Activated naive CD4-positive, alpha-beta T cell treated with anti-CD3 and anti-CD28 coated beads, Interleukin-2, amount 10 ng/mL, durations not matched to agents 7 days and 5 days (primary cell): ENCODE measurements at regions not wholly inside any gene's neighbourhood (a gene's known extent, or its start where the extent isn't known, plus 50 kb on each side); places are given as distances from the start of the nearest gene placed in this dataset.
"Not testable (repeated sequence)": the region's sequence is repeated elsewhere in the genome, so short reads cannot be mapped to it uniquely, and the experiment has no call there.

Experiments used
- CTCF ChIA-PET: fragments of 350-600 bp; sonication (Branson Sonifier 250); formaldehyde crosslinking; loops from one replicate; lab custom pipeline; 2021; ENCODE audit warnings: antibody characterized with exemption; lab: Charles Lee
- DNase-seq: peaks from one replicate; pipeline ENCODE4 v3.0.0-alpha.2; 2020
- H3K27ac Mint-ChIP-seq: one replicate; pipeline ENCODE4 v1.8.0; 2021; ENCODE audit warnings: mild to moderate bottlenecking, moderate library complexity, mixed read lengths
- H3K27me3 Mint-ChIP-seq: one replicate; pipeline ENCODE4 v1.8.0; 2021; ENCODE audit warnings: mild to moderate bottlenecking, mixed read lengths
- H3K36me3 Mint-ChIP-seq: one replicate; pipeline ENCODE4 v1.8.0; 2021; ENCODE audit warnings: mixed read lengths
- H3K4me1 Mint-ChIP-seq: one replicate; pipeline ENCODE4 v1.8.0; 2021; ENCODE audit warnings: mixed read lengths
- H3K4me3 Mint-ChIP-seq: one replicate; pipeline ENCODE4 v1.8.0; 2021; ENCODE audit warnings: mild to moderate bottlenecking, moderate library complexity, mixed read lengths
- H3K9me3 Mint-ChIP-seq: one replicate; pipeline ENCODE4 v1.8.0; 2021; ENCODE audit warnings: mixed read lengths

- Mint-ChIP-seq H3K27ac (no peak overlapping the region), H3K4me3 (no peak overlapping the region), H3K9me3 (peaks cover 8% of the 10 kb centered on the region), H3K27me3 (no peaks in the 10 kb centered on the region), H3K4me1 (no peaks in the 10 kb centered on the region), H3K36me3 (no peaks in the 10 kb centered on the region)
- CTCF ChIA-PET: no interaction called here
- DNase-seq: no peak
Measured at GRCh38 chr20:6699921-6700562, 67.4 kb upstream of the BMP2 start.

GRCh38 chr20:6698723-6699122 is 68.8 kb upstream of the BMP2 start:
- no peak overlapping the region for H3K4me3 Mint-ChIP-seq
- H3K27ac Mint-ChIP-seq: no peak overlapping the region
- peaks cover 8% of the 10 kb centered on the region for H3K9me3 Mint-ChIP-seq
- H3K27me3 Mint-ChIP-seq: no peaks in the 10 kb centered on the region
- CTCF ChIA-PET: no interaction called here
- H3K4me1 Mint-ChIP-seq: no peaks in the 10 kb centered on the region
- H3K36me3 Mint-ChIP-seq: no peaks in the 10 kb centered on the region
- DNase-seq: no peak

- no peak overlapping the region for H3K4me3 Mint-ChIP-seq
- no peaks in the 10 kb centered on the region for H3K27me3 Mint-ChIP-seq
- H3K9me3 Mint-ChIP-seq: peaks cover 8% of the 10 kb centered on the region
- CTCF ChIA-PET: no interaction called here
- H3K4me1 Mint-ChIP-seq: no peaks in the 10 kb centered on the region
- H3K36me3 Mint-ChIP-seq: no peaks in the 10 kb centered on the region
- H3K27ac Mint-ChIP-seq: no peak overlapping the region
- no peak for DNase-seq
Measured at GRCh38 chr20:6698056-6698455, 69.4 kb upstream of the BMP2 start.

GRCh38 chr20:6697228-6697972 is 70.1 kb upstream of the BMP2 start:
- no peak overlapping the region for H3K4me3 Mint-ChIP-seq
- H3K9me3 Mint-ChIP-seq: peaks cover 8% of the 10 kb centered on the region
- no peak for DNase-seq
- H3K27ac Mint-ChIP-seq: no peak overlapping the region
- H3K4me1 Mint-ChIP-seq: no peaks in the 10 kb centered on the region
- no peaks in the 10 kb centered on the region for H3K36me3 Mint-ChIP-seq
- H3K27me3 Mint-ChIP-seq: no peaks in the 10 kb centered on the region
- CTCF ChIA-PET: no interaction called here

GRCh38 chr20:6696001-6696400 is 71.5 kb upstream of the BMP2 start:
- Mint-ChIP-seq H3K27me3 (no peaks in the 10 kb centered on the region), H3K4me3 (no peak overlapping the region), H3K9me3 (peaks cover 8% of the 10 kb centered on the region), H3K36me3 (no peaks in the 10 kb centered on the region), H3K27ac (no peak overlapping the region), H3K4me1 (no peaks in the 10 kb centered on the region)
- DNase-seq: no peak
- CTCF ChIA-PET: interaction anchor here (1.1 kb wide), 1 partner anchor 518 kb away, joined by 3 read pairs; no protein-coding TSS in a partner anchor

- H3K27ac Mint-ChIP-seq, H3K9me3 Mint-ChIP-seq: not testable (repeated sequence)
Measured at GRCh38 chr20:6693808-6694198, 73.7 kb upstream of the BMP2 start.

GRCh38 chr20:6693178-6693807 is 74.2 kb upstream of the BMP2 start:
- CTCF ChIA-PET: no interaction called here
- Mint-ChIP-seq H3K36me3 (no peaks in the 10 kb centered on the region), H3K27me3 (no peaks in the 10 kb centered on the region), H3K9me3 (peaks cover 9% of the 10 kb centered on the region), H3K4me1 (no peaks in the 10 kb centered on the region), H3K4me3 (no peak overlapping the region), H3K27ac (no peak overlapping the region)
- DNase-seq: no peak

More at GRCh38 chr20:6693808-6694198, 73.7 kb upstream of the BMP2 start:
- H3K36me3 Mint-ChIP-seq, H3K4me3 Mint-ChIP-seq, H3K4me1 Mint-ChIP-seq, H3K27me3 Mint-ChIP-seq, CTCF ChIA-PET, DNase-seq: not testable (repeated sequence)

GRCh38 chr20:6692566-6693173 is 74.8 kb upstream of the BMP2 start:
- Mint-ChIP-seq H3K9me3 (peaks cover 10% of the 10 kb centered on the region), H3K4me3 (no peak overlapping the region), H3K4me1 (no peaks in the 10 kb centered on the region), H3K27me3 (no peaks in the 10 kb centered on the region), H3K27ac (no peak overlapping the region), H3K36me3 (no peaks in the 10 kb centered on the region)
- CTCF ChIA-PET: no interaction called here
- no peak for DNase-seq

- Mint-ChIP-seq H3K27ac (no peak overlapping the region), H3K9me3 (peaks cover 6% of the 10 kb centered on the region), H3K36me3 (no peaks in the 10 kb centered on the region), H3K4me3 (no peak overlapping the region), H3K4me1 (no peaks in the 10 kb centered on the region), H3K27me3 (no peaks in the 10 kb centered on the region)
- no peak for DNase-seq
- CTCF ChIA-PET: no interaction called here
Measured at GRCh38 chr20:6691516-6691915, 76.0 kb upstream of the BMP2 start.

GRCh38 chr20:6689339-6689973 is 78.0 kb upstream of the BMP2 start:
- H3K4me1 Mint-ChIP-seq: no peaks in the 10 kb centered on the region
- H3K4me3 Mint-ChIP-seq: no peak overlapping the region
- H3K36me3 Mint-ChIP-seq: no peaks in the 10 kb centered on the region
- H3K9me3 Mint-ChIP-seq: peaks cover 4% of the 10 kb centered on the region
- H3K27ac Mint-ChIP-seq: no peak overlapping the region
- DNase-seq: no peak
- no peaks in the 10 kb centered on the region for H3K27me3 Mint-ChIP-seq
- CTCF ChIA-PET: no interaction called here

GRCh38 chr20:6686171-6686570 is 81.3 kb upstream of the BMP2 start:
- H3K27me3 Mint-ChIP-seq: no peaks in the 10 kb centered on the region
- no peaks in the 10 kb centered on the region for H3K36me3 Mint-ChIP-seq
- no peak for DNase-seq
- H3K4me3 Mint-ChIP-seq: no peak overlapping the region
- CTCF ChIA-PET: no interaction called here
- H3K27ac Mint-ChIP-seq: no peak overlapping the region
- no peaks in the 10 kb centered on the region for H3K4me1 Mint-ChIP-seq
- H3K9me3 Mint-ChIP-seq: peaks cover 4% of the 10 kb centered on the region

GRCh38 chr20:6685626-6686025 is 81.9 kb upstream of the BMP2 start:
- CTCF ChIA-PET: no interaction called here
- Mint-ChIP-seq H3K4me1 (no peaks in the 10 kb centered on the region), H3K27ac (no peak overlapping the region), H3K9me3 (peaks cover 4% of the 10 kb centered on the region), H3K36me3 (no peaks in the 10 kb centered on the region), H3K27me3 (no peaks in the 10 kb centered on the region), H3K4me3 (no peak overlapping the region)
- no peak for DNase-seq

- Mint-ChIP-seq H3K27me3 (no peaks in the 10 kb centered on the region), H3K36me3 (no peaks in the 10 kb centered on the region), H3K27ac (no peak overlapping the region), H3K9me3 (peaks cover 4% of the 10 kb centered on the region), H3K4me1 (no peaks in the 10 kb centered on the region), H3K4me3 (no peak overlapping the region)
- DNase-seq: no peak
- CTCF ChIA-PET: no interaction called here
Measured at GRCh38 chr20:6685181-6685582, 82.3 kb upstream of the BMP2 start.
